ENCODE measurements at regions not wholly inside any gene's neighbourhood (a gene's known extent, or its start where the extent isn't known, plus 50 kb on each side); places are given as distances from the start of the nearest gene placed in this dataset.

DNA sequence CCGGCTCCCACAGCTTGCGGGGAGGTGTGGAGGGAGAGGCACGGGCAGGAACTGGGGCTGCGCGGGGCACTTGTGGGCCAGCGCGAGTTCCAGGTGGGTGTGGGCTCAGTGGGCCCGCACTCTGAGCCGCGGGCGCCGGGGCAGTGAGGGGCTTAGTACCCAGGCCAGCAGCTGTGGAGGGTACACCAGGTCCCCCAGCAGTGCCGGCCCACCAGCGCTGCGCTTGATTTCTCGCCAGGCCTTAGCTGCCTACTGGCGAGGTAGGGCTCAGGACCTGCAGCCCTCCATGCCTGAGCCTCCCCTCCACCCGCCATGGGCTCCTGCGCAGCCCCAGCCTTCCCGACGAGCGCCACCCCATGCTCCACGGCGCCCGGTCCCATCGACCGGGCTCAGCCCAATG is 337.9 kb upstream of the ACVR2A start:
- TF ChIP-seq, protein P1, sequence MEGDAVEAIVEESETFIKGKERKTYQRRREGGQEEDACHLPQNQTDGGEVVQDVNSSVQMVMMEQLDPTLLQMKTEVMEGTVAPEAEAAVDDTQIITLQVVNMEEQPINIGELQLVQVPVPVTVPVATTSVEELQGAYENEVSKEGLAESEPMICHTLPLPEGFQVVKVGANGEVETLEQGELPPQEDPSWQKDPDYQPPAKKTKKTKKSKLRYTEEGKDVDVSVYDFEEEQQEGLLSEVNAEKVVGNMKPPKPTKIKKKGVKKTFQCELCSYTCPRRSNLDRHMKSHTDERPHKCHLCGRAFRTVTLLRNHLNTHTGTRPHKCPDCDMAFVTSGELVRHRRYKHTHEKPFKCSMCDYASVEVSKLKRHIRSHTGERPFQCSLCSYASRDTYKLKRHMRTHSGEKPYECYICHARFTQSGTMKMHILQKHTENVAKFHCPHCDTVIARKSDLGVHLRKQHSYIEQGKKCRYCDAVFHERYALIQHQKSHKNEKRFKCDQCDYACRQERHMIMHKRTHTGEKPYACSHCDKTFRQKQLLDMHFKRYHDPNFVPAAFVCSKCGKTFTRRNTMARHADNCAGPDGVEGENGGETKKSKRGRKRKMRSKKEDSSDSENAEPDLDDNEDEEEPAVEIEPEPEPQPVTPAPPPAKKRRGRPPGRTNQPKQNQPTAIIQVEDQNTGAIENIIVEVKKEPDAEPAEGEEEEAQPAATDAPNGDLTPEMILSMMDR (IDR thresholded peaks at IDR 0.05), result no peak
- TF ChIP-seq POLR2A (IDR thresholded peaks at IDR 0.05), result no peak
